Thyroid gland (tissue), 4 donors: ENCODE measurements at regions not wholly inside any gene's neighbourhood (a gene's known extent, or its start where the extent isn't known, plus 50 kb on each side); places are given as distances from the start of the nearest gene placed in this dataset.

Experiments used
- POLR2A ChIP-seq, 2 donors: fragments of 450-650 bp; IDR thresholded peaks; one replicate each; pipeline ENCODE4 v1.6.1; 2017; ENCODE audit warnings: antibody characterized with exemption in 2 of 2, mild to moderate bottlenecking in 2 of 2, moderate library complexity in 1 of 2
- TF ChIP-seq, protein P1 (sequence below), 6 experiments: fragments of 200-600 bp in 3 of 6; fragments of 450-650 bp in 3 of 6; sonication (generic) in 3 of 6; IDR thresholded peaks; one replicate each; pipeline ENCODE4 v1.5.1; 2016 to 2019; ENCODE audit warnings: antibody characterized with exemption in 6 of 6, mild to moderate bottlenecking in 2 of 6, inconsistent platforms in 1 of 6, moderate library complexity in 1 of 6

GRCh38 chr13:40273253-40274025, 393.0 kb downstream of the FOXO1 start:
- TF ChIP-seq, protein P1, sequence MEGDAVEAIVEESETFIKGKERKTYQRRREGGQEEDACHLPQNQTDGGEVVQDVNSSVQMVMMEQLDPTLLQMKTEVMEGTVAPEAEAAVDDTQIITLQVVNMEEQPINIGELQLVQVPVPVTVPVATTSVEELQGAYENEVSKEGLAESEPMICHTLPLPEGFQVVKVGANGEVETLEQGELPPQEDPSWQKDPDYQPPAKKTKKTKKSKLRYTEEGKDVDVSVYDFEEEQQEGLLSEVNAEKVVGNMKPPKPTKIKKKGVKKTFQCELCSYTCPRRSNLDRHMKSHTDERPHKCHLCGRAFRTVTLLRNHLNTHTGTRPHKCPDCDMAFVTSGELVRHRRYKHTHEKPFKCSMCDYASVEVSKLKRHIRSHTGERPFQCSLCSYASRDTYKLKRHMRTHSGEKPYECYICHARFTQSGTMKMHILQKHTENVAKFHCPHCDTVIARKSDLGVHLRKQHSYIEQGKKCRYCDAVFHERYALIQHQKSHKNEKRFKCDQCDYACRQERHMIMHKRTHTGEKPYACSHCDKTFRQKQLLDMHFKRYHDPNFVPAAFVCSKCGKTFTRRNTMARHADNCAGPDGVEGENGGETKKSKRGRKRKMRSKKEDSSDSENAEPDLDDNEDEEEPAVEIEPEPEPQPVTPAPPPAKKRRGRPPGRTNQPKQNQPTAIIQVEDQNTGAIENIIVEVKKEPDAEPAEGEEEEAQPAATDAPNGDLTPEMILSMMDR (IDR thresholded peaks at IDR 0.05), result no peak
- TF ChIP-seq POLR2A (IDR thresholded peaks at IDR 0.05), result no peak
